SK-N-SH treated with all-trans-retinoic acid at 6 μM for 48 hours (cell line): ENCODE measurements at regions not wholly inside any gene's neighbourhood (a gene's known extent, or its start where the extent isn't known, plus 50 kb on each side); places are given as distances from the start of the nearest gene placed in this dataset.

Source experiments
- ATAC-seq: fragments of 200-7000 bp; cut with Tn5 transposase; 3 replicates; pipeline ENCODE4 v1.9.1; 2020; ENCODE audit warnings: mild to moderate bottlenecking, moderate library complexity
- ARNTL ChIP-seq: fragments of 450-650 bp; formaldehyde crosslinking; IDR thresholded peaks from 2 replicates; pipeline ENCODE4 v1.5.0; 2020; ENCODE audit warnings: low read depth, mild to moderate bottlenecking, moderate library complexity, borderline replicate concordance
- BACH2 ChIP-seq: fragments of 250-450 bp; sonication (Bioruptor Pico); IDR thresholded peaks from 2 replicates; pipeline ENCODE4 v1.9.0; 2021; ENCODE audit warnings: mild to moderate bottlenecking, borderline replicate concordance
- CSDC2 ChIP-seq: fragments of 250-450 bp; sonication (Bioruptor Pico); IDR thresholded peaks from 2 replicates; pipeline ENCODE4 v1.5.0; 2020; ENCODE audit warnings: mild to moderate bottlenecking, moderate library complexity
- CSRNP3 ChIP-seq: fragments of 250-450 bp; sonication (Bioruptor Pico); IDR thresholded peaks from 2 replicates; pipeline ENCODE4 v1.5.1; 2021; ENCODE audit warnings: mild to moderate bottlenecking, moderate library complexity
- ESRRG ChIP-seq: fragments of 250-450 bp; sonication (Bioruptor Pico); IDR thresholded peaks from 2 replicates; pipeline ENCODE4 v1.6.1; 2021; ENCODE audit warnings: mild to moderate bottlenecking
- GLIS3 ChIP-seq: fragments of 250-450 bp; sonication (Bioruptor Pico); IDR thresholded peaks from 2 replicates; pipeline ENCODE4 v1.5.0; 2020; ENCODE audit warnings: mild to moderate bottlenecking, moderate library complexity
- ISL1 ChIP-seq: fragments of 250-450 bp; sonication (Bioruptor Pico); IDR thresholded peaks from 2 replicates; pipeline ENCODE4 v2.1.2; 2022; ENCODE audit warnings: mild to moderate bottlenecking, moderate library complexity
- OSR1 ChIP-seq: fragments of 250-450 bp; sonication (Bioruptor Pico); IDR thresholded peaks from 2 replicates; pipeline ENCODE4 v1.8.0; 2022; ENCODE audit warnings: moderate library complexity, mild to moderate bottlenecking, inconsistent platforms
- PATZ1 ChIP-seq: fragments of 250-450 bp; sonication (Bioruptor Pico); IDR thresholded peaks from 2 replicates; pipeline ENCODE4 v1.8.0; 2020; ENCODE audit warnings: mild to moderate bottlenecking, moderate library complexity, borderline replicate concordance
- PPARA ChIP-seq: fragments of 250-450 bp; sonication (Bioruptor Pico); IDR thresholded peaks from 2 replicates; pipeline ENCODE4 v1.5.0; 2020; ENCODE audit warnings: mild to moderate bottlenecking, borderline replicate concordance
- RARB ChIP-seq: fragments of 250-450 bp; sonication (Bioruptor Pico); IDR thresholded peaks from 2 replicates; pipeline ENCODE4 v1.8.0; 2021; ENCODE audit warnings: mild to moderate bottlenecking, moderate library complexity
- SNAI2 ChIP-seq: fragments of 250-450 bp; sonication (Bioruptor Pico); IDR thresholded peaks from 2 replicates; pipeline ENCODE4 v1.5.0; 2020; ENCODE audit warnings: mild to moderate bottlenecking, moderate library complexity
- TCF4 ChIP-seq: fragments of 250-450 bp; sonication (Bioruptor Pico); IDR thresholded peaks from 2 replicates; pipeline ENCODE4 v1.8.0; 2021; ENCODE audit warnings: mild to moderate bottlenecking, moderate library complexity, borderline replicate concordance
- TOX ChIP-seq: fragments of 250-450 bp; sonication (Bioruptor Pico); IDR thresholded peaks from 2 replicates; pipeline ENCODE4 v1.8.0; 2021; ENCODE audit warnings: mild to moderate bottlenecking, moderate library complexity, borderline replicate concordance
- ZC3H10 ChIP-seq: fragments of 250-450 bp; sonication (Bioruptor Pico); IDR thresholded peaks from 2 replicates; pipeline ENCODE4 v1.5.1; 2021; ENCODE audit warnings: mild to moderate bottlenecking, moderate library complexity
- ZFP3 ChIP-seq: fragments of 250-450 bp; sonication (Bioruptor Pico); IDR thresholded peaks from 2 replicates; pipeline ENCODE4 v1.5.0; 2020; ENCODE audit warnings: mild to moderate bottlenecking, moderate library complexity
- ZFP30 ChIP-seq: fragments of 450-650 bp; formaldehyde crosslinking; IDR thresholded peaks from 2 replicates; pipeline ENCODE4 v1.5.0; 2022; ENCODE audit warnings: mild to moderate bottlenecking, moderate library complexity
- ZNF565 ChIP-seq: fragments of 450-650 bp; formaldehyde crosslinking; conservative IDR thresholded peaks from 2 replicates; pipeline ENCODE4 v1.5.0; 2020; ENCODE audit warnings: low read depth, mild to moderate bottlenecking, moderate library complexity
- ZNF70 ChIP-seq: fragments of 450-650 bp; formaldehyde crosslinking; IDR thresholded peaks from 2 replicates; pipeline ENCODE4 v1.5.0; 2020; ENCODE audit warnings: mild to moderate bottlenecking, moderate library complexity
- ZNF8 ChIP-seq: fragments of 450-650 bp; formaldehyde crosslinking; IDR thresholded peaks from 2 replicates; pipeline ENCODE4 v1.5.0; 2020; ENCODE audit warnings: mild to moderate bottlenecking, moderate library complexity

GRCh38 chr4:111216791-111217190 lies 593.9 kb upstream of the PITX2 start (continued):
- no peak for TF ChIP-seq ZFP3 (CRISPR knock-in tag)
- no peak for TF ChIP-seq TOX (CRISPR knock-in tag)
- TF ChIP-seq ZNF8 (CRISPR knock-in tag): no peak
- TF ChIP-seq PPARA: no peak
- no peak for TF ChIP-seq RARB (CRISPR knock-in tag)
- no peak for TF ChIP-seq GLIS3 (CRISPR knock-in tag)
- no peak for TF ChIP-seq ARNTL (CRISPR knock-in tag)
- TF ChIP-seq ISL1: no peak

- ATAC-seq: no peak
- TF ChIP-seq PATZ1 (no peak), ZNF565 (no peak), SNAI2 (CRISPR knock-in tag) (no peak), TCF4 (CRISPR knock-in tag) (no peak), ESRRG (no peak), OSR1 (CRISPR knock-in tag) (no peak), BACH2 (CRISPR knock-in tag) (no peak), ZNF70 (CRISPR knock-in tag) (no peak), ZFP3 (CRISPR knock-in tag) (no peak), ZFP30 (no peak), CSRNP3 (CRISPR knock-in tag) (no peak), TOX (CRISPR knock-in tag) (no peak)
Observed at GRCh38 chr4:111221371-111221770, 598.5 kb upstream of the PITX2 start.

GRCh38 chr4:111228396-111228795 lies 605.5 kb upstream of the PITX2 start:
- ATAC-seq: no peak
- TF ChIP-seq BACH2 (CRISPR knock-in tag): no peak

GRCh38 chr4:111228874-111229273 lies 606.0 kb upstream of the PITX2 start:
- no peak for ATAC-seq
- no peak for TF ChIP-seq SNAI2 (CRISPR knock-in tag)
- no peak for TF ChIP-seq ZFP30
- TF ChIP-seq ZNF70 (CRISPR knock-in tag): no peak
- no peak for TF ChIP-seq ZNF565
- no peak for TF ChIP-seq TOX (CRISPR knock-in tag)
- TF ChIP-seq ARNTL (CRISPR knock-in tag): no peak
- no peak for TF ChIP-seq PATZ1
- TF ChIP-seq CSRNP3 (CRISPR knock-in tag): no peak
- no peak for TF ChIP-seq ZNF8 (CRISPR knock-in tag)
- TF ChIP-seq ZC3H10 (CRISPR knock-in tag): no peak
- no peak for TF ChIP-seq ISL1

GRCh38 chr4:111230265-111230664 lies 607.4 kb upstream of the PITX2 start:
- TF ChIP-seq PATZ1 (no peak), CSDC2 (no peak), ARNTL (CRISPR knock-in tag) (no peak)
- ATAC-seq: no peak
